Activated CD4-positive, alpha-beta memory T cell treated with anti-CD3 and anti-CD28 coated beads, Interleukin-2, amount 10 ng/mL, durations not matched to agents 7 days and 5 days (primary cell): ENCODE measurements at regions not wholly inside any gene's neighbourhood (a gene's known extent, or its start where the extent isn't known, plus 50 kb on each side); places are given as distances from the start of the nearest gene placed in this dataset.

ENCODE experiments used
- CTCF ChIA-PET: fragments of 350-600 bp; sonication (Branson Sonifier 250); formaldehyde crosslinking; loops from one replicate; lab custom pipeline; 2021; ENCODE audit warnings: antibody characterized with exemption, inconsistent platforms; lab: Charles Lee
- POLR2A ChIA-PET: fragments of 350-600 bp; sonication (Branson Sonifier 250); formaldehyde crosslinking; loops from one replicate; lab custom pipeline; 2021; ENCODE audit warnings: antibody characterized with exemption; lab: Charles Lee
- DNase-seq: peaks from one replicate; pipeline ENCODE4 v3.0.0-alpha.2; 2020
- H3K27ac Mint-ChIP-seq: one replicate; pipeline ENCODE4 v1.8.0; 2021; ENCODE audit warnings: mild to moderate bottlenecking, mixed read lengths
- H3K27me3 Mint-ChIP-seq: one replicate; pipeline ENCODE4 v1.8.0; 2021; ENCODE audit warnings: mixed read lengths
- H3K36me3 Mint-ChIP-seq: one replicate; pipeline ENCODE4 v1.8.0; 2021; ENCODE audit warnings: low read depth, mixed read lengths
- H3K4me1 Mint-ChIP-seq: one replicate; pipeline ENCODE4 v1.8.0; 2021; ENCODE audit warnings: mixed read lengths
- H3K4me3 Mint-ChIP-seq: one replicate; pipeline ENCODE4 v1.8.0; 2021; ENCODE audit warnings: mild to moderate bottlenecking, mixed read lengths
- H3K9me3 Mint-ChIP-seq: one replicate; pipeline ENCODE4 v1.8.0; 2021; ENCODE audit warnings: mixed read lengths

- H3K9me3 Mint-ChIP-seq: no peaks in the 10 kb centered on the region
- POLR2A ChIA-PET: interaction anchor here (1.0 to 8.5 kb wide), 4 partner anchors 15 to 92 kb away, joined by 3 to 123 read pairs (median 54); partner anchors contain the start of gene PHLDA1
- H3K27ac Mint-ChIP-seq: no peak overlapping the region
- peaks cover 5% of the 10 kb centered on the region for H3K36me3 Mint-ChIP-seq
- H3K4me1 Mint-ChIP-seq: peaks cover 26% of the 10 kb centered on the region
- no peaks in the 10 kb centered on the region for H3K27me3 Mint-ChIP-seq
- H3K4me3 Mint-ChIP-seq: no peak overlapping the region
- CTCF ChIA-PET: interaction anchor here (6.5 kb wide), 1 partner anchor 92 kb away, joined by 57 read pairs; the partner anchor contains the start of gene PHLDA1
- DNase-seq: no peak
These were observed 93.4 kb downstream of the PHLDA1 start for GRCh38 chr12:75938189-75938588.

- Mint-ChIP-seq H3K4me3 (no peak overlapping the region), H3K27ac (no peak overlapping the region), H3K36me3 (peaks cover 6% of the 10 kb centered on the region), H3K4me1 (peaks cover 28% of the 10 kb centered on the region), H3K9me3 (no peaks in the 10 kb centered on the region), H3K27me3 (no peaks in the 10 kb centered on the region)
- CTCF ChIA-PET: interaction anchor here (1.1 to 6.5 kb wide), 2 partner anchors 83 to 93 kb away, joined by 3 to 57 read pairs; partner anchors contain the start of gene PHLDA1
- no peak for DNase-seq
- POLR2A ChIA-PET: interaction anchor here (1.0 to 8.5 kb wide), 5 partner anchors 14 to 93 kb away, joined by 3 to 123 read pairs (median 46); partner anchors contain the start of gene PHLDA1
These were observed 94.1 kb downstream of the PHLDA1 start for GRCh38 chr12:75937486-75937885.

- no peak overlapping the region for H3K4me3 Mint-ChIP-seq
- ChIA-PET POLR2A (interaction anchor here (1.0 to 8.5 kb wide), 5 partner anchors 14 to 93 kb away, joined by 3 to 123 read pairs (median 46); partner anchors contain the start of gene PHLDA1), CTCF (interaction anchor here (1.1 to 6.5 kb wide), 2 partner anchors 83 to 94 kb away, joined by 3 to 57 read pairs; partner anchors contain the start of gene PHLDA1)
These were observed 94.8 kb downstream of the PHLDA1 start for GRCh38 chr12:75936515-75937440.

GRCh38 chr12:75935539-75936242 is 95.9 kb downstream of the PHLDA1 start:
- peak overlapping the region; percentile 57 for H3K27ac Mint-ChIP-seq

More at GRCh38 chr12:75936515-75937440, 94.8 kb downstream of the PHLDA1 start:
- peaks cover 3% of the 10 kb centered on the region for H3K9me3 Mint-ChIP-seq
- no peak overlapping the region for H3K27ac Mint-ChIP-seq
- no peak for DNase-seq
- peaks cover 12% of the 10 kb centered on the region for H3K36me3 Mint-ChIP-seq
- peaks cover 3% of the 10 kb centered on the region for H3K27me3 Mint-ChIP-seq
- H3K4me1 Mint-ChIP-seq: peaks cover 33% of the 10 kb centered on the region

GRCh38 chr12:75933101-75933500 is 98.5 kb downstream of the PHLDA1 start:
- peaks cover 3% of the 10 kb centered on the region for H3K9me3 Mint-ChIP-seq

More at GRCh38 chr12:75935539-75936242, 95.9 kb downstream of the PHLDA1 start:
- POLR2A ChIA-PET: interaction anchor here (0.9 to 8.5 kb wide), 9 partner anchors 9 to 623 kb away, joined by 3 to 123 read pairs (median 6); partner anchors contain the start of genes OSBPL8 and PHLDA1
- H3K4me1 Mint-ChIP-seq: peaks cover 32% of the 10 kb centered on the region
- no peak overlapping the region for H3K4me3 Mint-ChIP-seq
- H3K36me3 Mint-ChIP-seq: peaks cover 11% of the 10 kb centered on the region
- peaks cover 3% of the 10 kb centered on the region for H3K9me3 Mint-ChIP-seq
- peaks cover 3% of the 10 kb centered on the region for H3K27me3 Mint-ChIP-seq
- CTCF ChIA-PET: interaction anchor here (0.7 to 6.5 kb wide), 6 partner anchors 9 to 408 kb away, joined by 3 to 57 read pairs (median 8); partner anchors contain the start of gene PHLDA1
- DNase-seq: no peak

GRCh38 chr12:75932241-75932640 is 99.3 kb downstream of the PHLDA1 start:
- Mint-ChIP-seq H3K4me1 (peaks cover 34% of the 10 kb centered on the region), H3K9me3 (peaks cover 6% of the 10 kb centered on the region), H3K36me3 (peaks cover 13% of the 10 kb centered on the region), H3K4me3 (no peak overlapping the region), H3K27me3 (peaks cover 5% of the 10 kb centered on the region), H3K27ac (no peak overlapping the region)
- DNase-seq: no peak
- CTCF ChIA-PET: interaction anchor here (1.4 to 6.5 kb wide), 2 partner anchors 98 to 405 kb away, joined by 3 to 57 read pairs; partner anchors contain the start of gene PHLDA1
- POLR2A ChIA-PET: interaction anchor here (3.9 to 8.5 kb wide), 3 partner anchors 12 to 98 kb away, joined by 28 to 123 read pairs (median 61); partner anchors contain the start of gene PHLDA1

More at GRCh38 chr12:75933101-75933500, 98.5 kb downstream of the PHLDA1 start:
- no peak for DNase-seq
- Mint-ChIP-seq H3K36me3 (peaks cover 11% of the 10 kb centered on the region), H3K4me1 (peaks cover 34% of the 10 kb centered on the region), H3K27me3 (peaks cover 5% of the 10 kb centered on the region), H3K4me3 (no peak overlapping the region), H3K27ac (no peak overlapping the region)
- ChIA-PET CTCF (interaction anchor here (0.5 to 6.5 kb wide), 5 partner anchors 9 to 448 kb away, joined by 3 to 57 read pairs (median 4); partner anchors contain the start of gene PHLDA1), POLR2A (interaction anchor here (0.7 to 8.5 kb wide), 8 partner anchors 11 to 151 kb away, joined by 3 to 123 read pairs (median 17); partner anchors contain the start of genes NAP1L1 and PHLDA1)

GRCh38 chr12:75923964-75924666 is 107.5 kb downstream of the PHLDA1 start:
- Mint-ChIP-seq H3K4me3 (no peak overlapping the region), H3K27me3 (peaks cover 1% of the 10 kb centered on the region), H3K4me1 (peaks cover 26% of the 10 kb centered on the region), H3K9me3 (peaks cover 34% of the 10 kb centered on the region), H3K36me3 (peaks cover 36% of the 10 kb centered on the region), H3K27ac (no peak overlapping the region)
- no peak for DNase-seq
- ChIA-PET POLR2A (interaction anchor here (1.3 to 5.4 kb wide), 4 partner anchors 20 to 107 kb away, joined by 3 to 34 read pairs (median 13); partner anchors contain the start of gene PHLDA1), CTCF (interaction anchor here (1.3 to 3.6 kb wide), 6 partner anchors 10 to 113 kb away, joined by 5 to 12 read pairs (median 6); partner anchors contain the start of gene PHLDA1)

GRCh38 chr12:75922944-75923642 is 108.5 kb downstream of the PHLDA1 start:
- H3K9me3 Mint-ChIP-seq: peaks cover 34% of the 10 kb centered on the region
- POLR2A ChIA-PET: interaction anchor here (0.7 to 5.4 kb wide), 7 partner anchors 11 to 108 kb away, joined by 3 to 34 read pairs (median 5); partner anchors contain the start of gene PHLDA1
- no peak overlapping the region for H3K4me3 Mint-ChIP-seq
- CTCF ChIA-PET: interaction anchor here (1.3 to 3.6 kb wide), 6 partner anchors 11 to 114 kb away, joined by 5 to 12 read pairs (median 6); partner anchors contain the start of gene PHLDA1
- H3K4me1 Mint-ChIP-seq: peaks cover 23% of the 10 kb centered on the region
- no peaks in the 10 kb centered on the region for H3K27me3 Mint-ChIP-seq
- no peak for DNase-seq
- peaks cover 33% of the 10 kb centered on the region for H3K36me3 Mint-ChIP-seq
- peak overlapping the region; percentile 48 for H3K27ac Mint-ChIP-seq

GRCh38 chr12:75921622-75922289 is 109.8 kb downstream of the PHLDA1 start:
- ChIA-PET CTCF (interaction anchor here (2.5 kb wide), 1 partner anchor 110 kb away, joined by 11 read pairs; the partner anchor contains the start of gene PHLDA1), POLR2A (interaction anchor here (0.6 to 5.4 kb wide), 5 partner anchors 13 to 109 kb away, joined by 3 to 34 read pairs (median 3); partner anchors contain the start of gene PHLDA1)
- no peak for DNase-seq
- Mint-ChIP-seq H3K4me1 (peaks cover 31% of the 10 kb centered on the region), H3K4me3 (no peak overlapping the region), H3K27me3 (no peaks in the 10 kb centered on the region), H3K27ac (no peak overlapping the region), H3K9me3 (peaks cover 29% of the 10 kb centered on the region), H3K36me3 (peaks cover 31% of the 10 kb centered on the region)

- H3K9me3 Mint-ChIP-seq: no peaks in the 10 kb centered on the region
- no peak for DNase-seq
- ChIA-PET CTCF (no interaction called here), POLR2A (interaction anchor here (0.8 to 1.4 kb wide), 4 partner anchors 103 to 113 kb away, joined by 3 read pairs; partner anchors contain the start of gene PHLDA1)
- no peak overlapping the region for H3K27ac Mint-ChIP-seq
- peaks cover 16% of the 10 kb centered on the region for H3K4me1 Mint-ChIP-seq
- H3K4me3 Mint-ChIP-seq: no peak overlapping the region
- peaks cover 4% of the 10 kb centered on the region for H3K36me3 Mint-ChIP-seq
- H3K27me3 Mint-ChIP-seq: no peaks in the 10 kb centered on the region
These were observed 113.9 kb downstream of the PHLDA1 start for GRCh38 chr12:75917715-75918114.
